OCI-LY3 (cell line): ENCODE measurements at regions not wholly inside any gene's neighbourhood (a gene's known extent, or its start where the extent isn't known, plus 50 kb on each side); places are given as distances from the start of the nearest gene placed in this dataset.

ENCODE experiments used
- EZH2phosphoT487 ChIP-seq: fragments of 200-600 bp; shearing (Covaris generic); IDR thresholded peaks from 2 replicates; pipeline ENCODE4 v1.6.1; 2018; ENCODE audit warnings: antibody characterized with exemption, mixed run types, low read depth
- TF ChIP-seq, protein P1 (sequence below): fragments of 200-600, 300-600 bp; sonication (generic); IDR thresholded peaks from 2 replicates; pipeline ENCODE4 v1.5.1; 2014; ENCODE audit warnings: antibody characterized with exemption, low read length, low read depth

DNA sequence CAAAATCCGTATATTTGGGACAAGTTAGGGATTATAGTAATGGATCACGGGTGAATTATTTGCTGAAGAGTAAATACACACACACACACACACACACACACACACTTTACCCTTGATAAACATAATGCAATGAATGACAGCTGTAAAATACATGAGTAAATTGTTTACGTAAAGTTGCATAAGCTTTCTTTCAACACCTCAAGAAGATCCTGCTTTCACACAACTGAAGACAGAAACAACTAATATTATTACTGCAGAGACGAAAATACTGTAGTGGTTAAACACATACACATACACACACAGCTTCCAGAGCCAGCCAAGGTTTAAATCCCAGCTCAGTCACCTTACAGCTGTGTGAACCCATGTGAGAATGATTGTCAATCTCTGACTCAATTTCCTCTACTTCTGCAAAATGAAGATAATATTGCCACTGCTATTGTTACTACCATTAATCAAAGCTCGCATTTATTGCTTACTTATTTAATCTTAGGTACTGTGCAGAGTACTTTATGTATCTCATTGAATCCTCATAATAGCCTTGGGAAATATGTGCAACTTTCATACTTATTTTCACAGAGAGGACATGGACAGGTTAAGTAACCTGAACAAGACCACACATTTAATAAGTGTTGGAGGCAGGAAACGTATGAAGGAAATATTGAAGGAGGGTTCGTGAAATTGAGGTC is 50.6 kb upstream of the DOK6 start:
- TF ChIP-seq, protein P1, sequence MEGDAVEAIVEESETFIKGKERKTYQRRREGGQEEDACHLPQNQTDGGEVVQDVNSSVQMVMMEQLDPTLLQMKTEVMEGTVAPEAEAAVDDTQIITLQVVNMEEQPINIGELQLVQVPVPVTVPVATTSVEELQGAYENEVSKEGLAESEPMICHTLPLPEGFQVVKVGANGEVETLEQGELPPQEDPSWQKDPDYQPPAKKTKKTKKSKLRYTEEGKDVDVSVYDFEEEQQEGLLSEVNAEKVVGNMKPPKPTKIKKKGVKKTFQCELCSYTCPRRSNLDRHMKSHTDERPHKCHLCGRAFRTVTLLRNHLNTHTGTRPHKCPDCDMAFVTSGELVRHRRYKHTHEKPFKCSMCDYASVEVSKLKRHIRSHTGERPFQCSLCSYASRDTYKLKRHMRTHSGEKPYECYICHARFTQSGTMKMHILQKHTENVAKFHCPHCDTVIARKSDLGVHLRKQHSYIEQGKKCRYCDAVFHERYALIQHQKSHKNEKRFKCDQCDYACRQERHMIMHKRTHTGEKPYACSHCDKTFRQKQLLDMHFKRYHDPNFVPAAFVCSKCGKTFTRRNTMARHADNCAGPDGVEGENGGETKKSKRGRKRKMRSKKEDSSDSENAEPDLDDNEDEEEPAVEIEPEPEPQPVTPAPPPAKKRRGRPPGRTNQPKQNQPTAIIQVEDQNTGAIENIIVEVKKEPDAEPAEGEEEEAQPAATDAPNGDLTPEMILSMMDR = no peak
- TF ChIP-seq EZH2phosphoT487 = no peak
